Naive B cell (primary cell): ENCODE measurements at regions not wholly inside any gene's neighbourhood (a gene's known extent, or its start where the extent isn't known, plus 50 kb on each side); places are given as distances from the start of the nearest gene placed in this dataset.

Source experiments
- ATAC-seq, 2 donors: fragments of 150-1000 bp; cut with Tn5 transposase; 2 replicates each; pipeline ENCODE4 v1.10.0; 2021; ENCODE audit warnings: low read depth in 2 of 2, mild to moderate bottlenecking in 2 of 2, moderate library complexity in 2 of 2
- DNase-seq: peaks from one replicate; pipeline ENCODE4 v3.0.0; 2022
- H3K27ac Mint-ChIP-seq, 6 donors: one replicate each; pipeline ENCODE4 v1.8.0; 2020 to 2022; ENCODE audit warnings: mild to moderate bottlenecking in 6 of 6, mixed read lengths in 6 of 6, moderate library complexity in 5 of 6, inconsistent platforms in 2 of 6
- H3K27me3 Mint-ChIP-seq, 3 donors: one replicate each; pipeline ENCODE4 v1.8.0; 2021 to 2022; ENCODE audit warnings: mixed read lengths in 3 of 3, mild to moderate bottlenecking in 1 of 3
- H3K36me3 Mint-ChIP-seq, 2 donors: one replicate each; pipeline ENCODE4 v1.8.0; 2020 to 2022; ENCODE audit warnings: mixed read lengths in 2 of 2, inconsistent platforms in 1 of 2, mild to moderate bottlenecking in 1 of 2
- H3K4me1 Mint-ChIP-seq, 3 donors: one replicate each; pipeline ENCODE4 v1.8.0; 2020 to 2022; ENCODE audit warnings: mixed read lengths in 3 of 3, inconsistent platforms in 1 of 3, mild to moderate bottlenecking in 1 of 3, moderate library complexity in 1 of 3
- H3K4me3 Mint-ChIP-seq, 8 donors: one replicate each; pipeline ENCODE4 v1.8.0; 2020 to 2022; ENCODE audit warnings: mild to moderate bottlenecking in 8 of 8, mixed read lengths in 8 of 8, moderate library complexity in 8 of 8, inconsistent platforms in 2 of 8
- H3K9me3 Mint-ChIP-seq, 7 donors: one replicate each; pipeline ENCODE4 v1.8.0; 2020 to 2022; ENCODE audit warnings: mixed read lengths in 7 of 7, mild to moderate bottlenecking in 5 of 7, inconsistent platforms in 2 of 7, moderate library complexity in 1 of 7

- peaks cover 0 to 15% (median 8%) of the 10 kb centered on the region in 7 donors for H3K9me3 Mint-ChIP-seq
- H3K36me3 Mint-ChIP-seq = no peaks in the 10 kb centered on the region
- H3K27ac Mint-ChIP-seq = no peak overlapping the region
- no peaks in the 10 kb centered on the region for H3K27me3 Mint-ChIP-seq
- DNase-seq = no peak
- no peak for ATAC-seq
- no peaks in the 10 kb centered on the region for H3K4me1 Mint-ChIP-seq
- no peak overlapping the region for H3K4me3 Mint-ChIP-seq
Observed at GRCh38 chr4:71958978-71959377, 72.8 kb upstream of the NPFFR2 start.

DNA sequence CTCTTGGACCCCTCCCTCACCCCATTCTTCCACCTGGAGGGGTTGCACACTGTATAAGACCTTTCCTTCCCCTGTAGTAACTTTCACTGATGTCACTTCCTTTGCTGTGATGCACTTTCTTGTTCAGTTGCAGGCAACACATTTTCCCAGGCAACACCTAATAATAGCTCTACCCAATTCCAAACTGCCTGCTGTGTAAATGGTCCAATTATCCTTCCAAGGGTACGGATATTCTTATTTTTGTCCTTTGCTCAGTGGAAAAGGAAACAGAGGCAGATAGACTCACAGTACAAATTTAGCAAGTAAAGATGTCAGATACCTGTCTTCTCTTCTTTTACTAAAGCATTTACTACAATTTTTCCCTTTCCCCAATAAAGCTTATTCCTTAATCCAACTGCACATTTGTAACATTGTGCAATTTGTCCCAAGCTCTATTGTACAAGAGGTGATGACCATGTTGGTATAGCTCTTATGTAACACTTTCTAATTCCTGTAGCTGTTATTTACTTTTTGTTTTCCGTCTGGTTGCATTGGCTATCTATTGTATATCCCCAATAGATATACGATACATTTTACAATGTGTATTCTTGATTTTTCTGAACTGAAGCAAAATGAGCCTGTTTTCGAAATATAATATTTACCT, 69.1 kb upstream of the NPFFR2 start:
- H3K4me3 Mint-ChIP-seq = no peak overlapping the region

GRCh38 chr4:71974681-71975080, 57.1 kb upstream of the NPFFR2 start:
- no peak overlapping the region for H3K4me3 Mint-ChIP-seq
- DNase-seq = no peak
- no peak overlapping the region for H3K27ac Mint-ChIP-seq
- H3K27me3 Mint-ChIP-seq = no peaks in the 10 kb centered on the region
- no peaks in the 10 kb centered on the region for H3K4me1 Mint-ChIP-seq
- ATAC-seq = no peak
- H3K9me3 Mint-ChIP-seq = peaks cover 0 to 2% (median 0%) of the 10 kb centered on the region in 7 donors
- no peaks in the 10 kb centered on the region for H3K36me3 Mint-ChIP-seq

More for the DNA sequence above, 69.1 kb upstream of the NPFFR2 start:
- DNase-seq (no peak), ATAC-seq (no peak)
- peak overlapping the region in 1 of 6 donors; percentile 53 for H3K27ac Mint-ChIP-seq
- no peaks in the 10 kb centered on the region for H3K27me3 Mint-ChIP-seq
- no peaks in the 10 kb centered on the region for H3K4me1 Mint-ChIP-seq
- H3K36me3 Mint-ChIP-seq = no peaks in the 10 kb centered on the region
- peaks cover 0 to 6% (median 2%) of the 10 kb centered on the region in 7 donors for H3K9me3 Mint-ChIP-seq

- Mint-ChIP-seq H3K4me1 (no peaks in the 10 kb centered on the region), H3K4me3 (no peak overlapping the region), H3K36me3 (no peaks in the 10 kb centered on the region), H3K27ac (no peak overlapping the region), H3K9me3 (peaks cover 0 to 2% (median 0%) of the 10 kb centered on the region in 7 donors), H3K27me3 (no peaks in the 10 kb centered on the region)
- ATAC-seq (no peak), DNase-seq (no peak)
Observed at GRCh38 chr4:71976523-71976922, 55.3 kb upstream of the NPFFR2 start.

DNA sequence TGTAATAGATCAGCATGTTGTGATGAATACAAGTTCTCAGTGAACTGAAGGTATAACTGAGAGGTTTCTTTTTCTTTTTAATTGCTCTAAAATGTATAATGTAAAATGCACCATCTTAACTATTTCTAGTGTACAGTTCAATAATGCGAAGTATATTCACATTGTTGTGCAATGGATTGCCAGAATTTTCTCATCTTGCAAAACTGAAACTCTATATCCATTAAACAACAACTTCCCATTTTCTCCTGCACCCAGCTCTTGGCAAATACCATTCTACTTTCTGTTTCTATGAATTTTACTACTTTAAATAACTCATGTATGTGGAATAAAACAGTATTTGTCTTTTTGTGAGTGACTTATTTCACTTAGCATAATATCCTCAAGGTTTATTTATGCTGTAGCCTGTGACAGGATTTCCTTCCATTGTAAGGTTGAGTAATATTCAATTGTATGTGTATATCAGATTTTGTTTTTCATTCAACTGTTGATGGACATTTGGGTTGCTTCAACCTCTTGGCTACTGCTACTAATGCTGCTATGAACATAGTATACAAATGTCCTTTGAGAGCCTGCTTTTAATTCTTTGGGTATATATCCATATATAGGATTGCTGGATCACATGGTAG, 53.5 kb upstream of the NPFFR2 start:
- no peak for DNase-seq
- H3K27ac Mint-ChIP-seq = peak overlapping the region in 1 of 6 donors; percentile 44
- H3K4me1 Mint-ChIP-seq = no peaks in the 10 kb centered on the region
- ATAC-seq = no peak
- H3K27me3 Mint-ChIP-seq = no peaks in the 10 kb centered on the region
- H3K36me3 Mint-ChIP-seq = no peaks in the 10 kb centered on the region
- no peak overlapping the region for H3K4me3 Mint-ChIP-seq
- no peaks in the 10 kb centered on the region for H3K9me3 Mint-ChIP-seq

DNA sequence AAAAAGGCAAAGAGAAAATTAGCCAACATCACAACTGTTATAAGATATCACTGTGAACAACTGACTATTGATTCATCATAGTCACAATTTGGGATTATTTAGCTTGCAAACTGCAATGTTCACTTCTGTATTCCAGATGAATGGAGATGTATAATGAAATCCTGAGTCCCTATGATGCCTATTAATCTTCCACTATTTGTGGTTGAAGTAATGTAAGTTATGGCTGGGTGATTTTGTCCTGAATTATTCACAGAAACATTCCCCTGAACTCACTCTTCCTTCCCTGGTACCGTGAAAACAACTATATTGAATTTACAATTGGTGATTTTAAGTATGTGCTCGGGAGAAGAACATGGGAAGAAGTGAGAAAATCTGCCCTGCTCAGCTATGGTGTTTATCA, 50.8 kb upstream of the NPFFR2 start:
- no peak overlapping the region for H3K4me3 Mint-ChIP-seq
- no peak for ATAC-seq

More for the DNA sequence above, 50.8 kb upstream of the NPFFR2 start:
- DNase-seq = no peak
- Mint-ChIP-seq H3K27ac (no peak overlapping the region), H3K9me3 (peaks cover 0 to 9% (median 0%) of the 10 kb centered on the region in 7 donors), H3K27me3 (no peaks in the 10 kb centered on the region), H3K36me3 (no peaks in the 10 kb centered on the region), H3K4me1 (no peaks in the 10 kb centered on the region)
